ENCODE measurements at regions not wholly inside any gene's neighbourhood (a gene's known extent, or its start where the extent isn't known, plus 50 kb on each side); places are given as distances from the start of the nearest gene placed in this dataset.

DNA sequence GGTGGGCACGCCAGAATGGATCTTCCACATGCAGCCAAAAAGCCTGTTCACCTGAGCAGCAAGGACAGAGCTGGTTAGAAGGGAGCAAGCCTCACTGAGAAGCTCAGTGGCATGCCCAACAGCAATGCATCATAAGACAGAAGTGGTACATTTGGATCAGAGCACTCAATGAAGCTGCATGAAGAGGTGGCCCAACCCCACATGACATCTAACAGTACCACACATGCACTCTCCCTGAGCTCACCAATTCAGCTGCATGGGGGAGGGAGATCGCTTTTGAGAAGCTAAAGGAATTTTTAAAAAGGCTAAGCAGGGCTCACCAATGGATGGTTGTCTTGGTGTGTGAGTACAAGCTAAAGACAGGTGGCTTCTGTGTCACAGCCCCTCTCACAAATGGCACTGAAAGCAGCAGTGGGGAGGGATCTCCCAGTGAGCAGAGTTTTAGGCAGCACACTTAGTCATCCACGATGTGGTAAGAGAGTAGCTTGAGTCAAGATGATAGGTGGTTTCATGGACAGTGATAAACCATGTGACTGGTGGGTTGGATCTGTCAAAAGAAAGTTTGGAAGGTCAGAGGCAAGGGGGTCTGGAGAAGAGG, 166.6 kb upstream of the TAB2 start:
- H3K4me3 Mint-ChIP-seq = no peak overlapping the region
- TF ChIP-seq, protein P1, sequence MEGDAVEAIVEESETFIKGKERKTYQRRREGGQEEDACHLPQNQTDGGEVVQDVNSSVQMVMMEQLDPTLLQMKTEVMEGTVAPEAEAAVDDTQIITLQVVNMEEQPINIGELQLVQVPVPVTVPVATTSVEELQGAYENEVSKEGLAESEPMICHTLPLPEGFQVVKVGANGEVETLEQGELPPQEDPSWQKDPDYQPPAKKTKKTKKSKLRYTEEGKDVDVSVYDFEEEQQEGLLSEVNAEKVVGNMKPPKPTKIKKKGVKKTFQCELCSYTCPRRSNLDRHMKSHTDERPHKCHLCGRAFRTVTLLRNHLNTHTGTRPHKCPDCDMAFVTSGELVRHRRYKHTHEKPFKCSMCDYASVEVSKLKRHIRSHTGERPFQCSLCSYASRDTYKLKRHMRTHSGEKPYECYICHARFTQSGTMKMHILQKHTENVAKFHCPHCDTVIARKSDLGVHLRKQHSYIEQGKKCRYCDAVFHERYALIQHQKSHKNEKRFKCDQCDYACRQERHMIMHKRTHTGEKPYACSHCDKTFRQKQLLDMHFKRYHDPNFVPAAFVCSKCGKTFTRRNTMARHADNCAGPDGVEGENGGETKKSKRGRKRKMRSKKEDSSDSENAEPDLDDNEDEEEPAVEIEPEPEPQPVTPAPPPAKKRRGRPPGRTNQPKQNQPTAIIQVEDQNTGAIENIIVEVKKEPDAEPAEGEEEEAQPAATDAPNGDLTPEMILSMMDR (IDR thresholded peaks at IDR 0.05; ENCODE audit: unreplicated experiment in 3 of 3) = no peak
- H3K4me1 Mint-ChIP-seq = peaks cover 37% of the 10 kb centered on the region
- no peaks in the 10 kb centered on the region for H3K36me3 Mint-ChIP-seq (ENCODE audit: low read depth)
- peaks cover 10% of the 10 kb centered on the region for H3K27me3 Mint-ChIP-seq (ENCODE audit: low read depth)
- peak overlapping the region in 1 of 3 experiments; percentile 73 for H3K27ac Mint-ChIP-seq
- peaks cover 3% of the 10 kb centered on the region for H3K9me3 Mint-ChIP-seq

DNA sequence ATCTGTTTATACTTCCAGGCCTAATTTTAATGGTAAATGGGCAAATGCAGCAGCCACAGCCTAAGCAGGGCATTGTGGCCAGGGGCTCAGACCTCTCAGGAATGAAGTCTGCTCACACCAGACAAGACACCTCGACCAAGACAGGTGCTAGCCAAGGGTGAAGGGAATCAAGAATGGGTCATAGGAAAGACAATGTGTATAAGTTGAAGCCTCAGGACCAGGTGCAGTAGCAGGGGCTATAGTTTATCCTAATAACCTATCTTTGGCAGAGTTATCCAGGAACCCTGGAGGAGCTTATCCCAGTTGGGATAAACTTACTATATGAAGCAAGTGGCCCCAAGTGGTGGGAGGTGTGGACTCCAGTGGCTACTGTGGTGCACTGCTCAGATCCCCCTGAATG, 165.0 kb upstream of the TAB2 start:
- TF ChIP-seq, protein P1 (IDR thresholded peaks at IDR 0.05; ENCODE audit: unreplicated experiment in 3 of 3) = no peak
- Mint-ChIP-seq H3K36me3 (ENCODE audit: low read depth) (no peaks in the 10 kb centered on the region), H3K27me3 (ENCODE audit: low read depth) (peaks cover 10% of the 10 kb centered on the region), H3K27ac (peak overlapping the region in 2 of 3 experiments; percentile 73 to 77), H3K9me3 (no peaks in the 10 kb centered on the region), H3K4me3 (no peak overlapping the region), H3K4me1 (peaks cover 31% of the 10 kb centered on the region)

DNA sequence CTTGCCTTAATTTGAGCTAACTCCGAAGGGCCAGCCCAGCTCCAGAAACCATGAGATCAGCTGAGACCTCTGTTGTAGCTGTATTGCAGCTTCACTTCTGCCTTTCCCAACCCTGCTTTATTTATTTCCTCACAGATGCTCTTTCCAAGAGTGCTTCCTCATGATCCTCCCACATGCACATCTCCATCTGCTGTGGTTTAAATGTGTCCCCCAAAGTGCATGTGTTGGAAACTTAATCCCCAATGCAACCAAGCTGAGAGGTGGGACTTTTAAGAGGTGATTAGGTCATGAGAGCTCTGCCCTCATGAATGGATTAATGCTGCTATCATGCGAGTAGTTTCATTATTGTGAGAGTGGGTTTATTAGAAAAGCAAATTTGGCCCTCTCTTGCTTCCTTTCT, 164.4 kb upstream of the TAB2 start:
- no peak overlapping the region for H3K4me3 Mint-ChIP-seq
- no peaks in the 10 kb centered on the region for H3K36me3 Mint-ChIP-seq (ENCODE audit: low read depth)
- H3K9me3 Mint-ChIP-seq = no peaks in the 10 kb centered on the region
- H3K27ac Mint-ChIP-seq = peak overlapping the region in 2 of 3 experiments; percentile 73 to 77
- peaks cover 10% of the 10 kb centered on the region for H3K27me3 Mint-ChIP-seq (ENCODE audit: low read depth)
- H3K4me1 Mint-ChIP-seq = peaks cover 32% of the 10 kb centered on the region
- TF ChIP-seq, protein P1 (IDR thresholded peaks at IDR 0.05; ENCODE audit: unreplicated experiment in 3 of 3) = no peak

DNA sequence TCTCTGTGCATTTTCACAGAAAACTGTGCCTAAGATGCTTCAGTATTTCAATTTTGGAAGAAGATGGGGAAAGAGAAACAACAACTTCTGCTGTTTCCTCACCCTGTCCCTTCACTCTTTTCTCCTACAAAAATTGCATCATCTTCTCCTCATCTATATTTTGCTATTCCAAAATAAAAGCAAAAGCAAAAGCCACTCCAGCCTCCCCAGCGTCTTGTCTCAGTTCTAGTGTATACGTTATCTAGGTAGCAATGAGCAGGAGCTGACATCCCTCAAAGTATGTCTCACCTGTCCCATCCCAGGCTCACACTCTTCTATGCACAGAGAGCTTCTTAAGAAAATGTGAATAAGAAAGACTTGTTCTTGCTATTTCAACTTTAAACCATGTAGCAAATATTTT, 163.8 kb upstream of the TAB2 start:
- TF ChIP-seq, protein P1 (IDR thresholded peaks at IDR 0.05; ENCODE audit: unreplicated experiment in 3 of 3) = no peak
- Mint-ChIP-seq H3K4me3 (no peak overlapping the region), H3K4me1 (peaks cover 30% of the 10 kb centered on the region), H3K27me3 (ENCODE audit: low read depth) (peaks cover 10% of the 10 kb centered on the region), H3K9me3 (no peaks in the 10 kb centered on the region), H3K27ac (peak overlapping the region in 2 of 3 experiments; percentile 73 to 77), H3K36me3 (ENCODE audit: low read depth) (no peaks in the 10 kb centered on the region)

DNA sequence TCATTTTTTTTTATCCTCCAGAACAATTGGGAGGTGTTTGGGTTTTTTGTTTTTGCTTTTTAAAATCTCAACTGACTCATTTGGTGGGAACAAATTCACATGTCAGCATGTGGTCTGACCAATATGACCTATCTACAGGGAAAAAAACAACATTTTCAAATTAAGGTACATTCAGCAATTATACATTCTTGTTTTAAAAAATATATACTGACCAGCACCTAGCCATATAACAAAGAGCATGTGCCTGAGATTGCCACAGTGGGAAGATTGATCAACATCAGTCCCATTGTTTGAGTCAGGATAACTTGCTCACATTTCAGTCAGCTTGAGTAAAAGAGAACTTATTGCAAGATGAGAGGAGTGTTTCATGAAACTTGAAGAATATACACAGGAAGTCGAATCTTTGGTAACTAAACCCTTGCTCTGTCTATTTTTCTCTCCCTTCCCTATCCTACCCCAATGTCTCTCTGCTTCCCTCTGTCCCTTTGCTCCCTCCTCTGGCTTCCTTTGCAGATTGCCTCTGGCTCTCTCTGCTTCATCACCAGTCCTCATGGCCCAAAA, 163.2 kb upstream of the TAB2 start:
- Mint-ChIP-seq H3K27me3 (ENCODE audit: low read depth) (peaks cover 10% of the 10 kb centered on the region), H3K4me1 (peaks cover 24% of the 10 kb centered on the region), H3K9me3 (no peaks in the 10 kb centered on the region), H3K27ac (no peak overlapping the region), H3K36me3 (ENCODE audit: low read depth) (no peaks in the 10 kb centered on the region), H3K4me3 (no peak overlapping the region)
- TF ChIP-seq, protein P1 (IDR thresholded peaks at IDR 0.05; ENCODE audit: unreplicated experiment in 3 of 3) = no peak

DNA sequence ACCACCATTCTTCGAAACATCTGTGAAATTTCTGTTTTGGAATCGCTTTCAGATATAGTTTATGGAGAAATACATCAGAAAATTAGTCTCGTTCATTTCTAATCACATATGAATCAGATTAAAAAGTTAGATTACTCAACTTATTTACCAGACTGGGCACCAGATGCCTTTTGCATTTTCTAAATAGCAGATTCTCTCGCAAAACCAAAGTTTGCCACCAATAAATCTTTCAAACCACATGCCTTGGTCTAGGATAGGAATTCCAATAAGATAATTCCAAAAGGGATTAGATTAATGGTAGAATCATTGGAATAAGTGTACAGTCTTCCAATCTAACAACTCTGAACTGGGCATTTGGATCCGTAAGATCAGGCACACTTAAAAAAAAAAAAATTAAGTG, 160.4 kb upstream of the TAB2 start:
- H3K27me3 Mint-ChIP-seq (ENCODE audit: low read depth) = no peaks in the 10 kb centered on the region
- TF ChIP-seq, protein P1 (IDR thresholded peaks at IDR 0.05; ENCODE audit: unreplicated experiment in 3 of 3) = no peak
- H3K4me1 Mint-ChIP-seq = peaks cover 24% of the 10 kb centered on the region
- H3K36me3 Mint-ChIP-seq (ENCODE audit: low read depth) = no peaks in the 10 kb centered on the region
- H3K9me3 Mint-ChIP-seq = no peaks in the 10 kb centered on the region
- H3K27ac Mint-ChIP-seq = no peak overlapping the region
- no peak overlapping the region for H3K4me3 Mint-ChIP-seq
